ENCODE measurements at regions not wholly inside any gene's neighbourhood (a gene's known extent, or its start where the extent isn't known, plus 50 kb on each side); places are given as distances from the start of the nearest gene placed in this dataset.

GRCh38 chr3:176650478-176650877, 546.8 kb downstream of the TBL1XR1 start:
- Histone ChIP-seq H3K4me1 (ENCODE audit: insufficient read depth, low read length, poor library complexity, severe bottlenecking) (no peaks in the 10 kb centered on the region), H3K9me3 (ENCODE audit: low read depth, low read length, poor library complexity, severe bottlenecking) (no peaks in the 10 kb centered on the region), H3K27ac (ENCODE audit: low read depth, low read length, poor library complexity, severe bottlenecking) (no peak overlapping the region), H3K27me3 (replicated peaks; ENCODE audit: insufficient read depth, low read depth, low read length, poor library complexity) (no peaks in the 10 kb centered on the region), H3K4me3 (ENCODE audit: low read depth, low read length, poor library complexity, severe bottlenecking) (no peak overlapping the region), H3K36me3 (ENCODE audit: insufficient read depth, low read length, poor library complexity, severe bottlenecking) (no peaks in the 10 kb centered on the region)
- intact Hi-C loops (cut with micrococcal nuclease; ENCODE audit: unreplicated experiment) = no loop called here
- CTCF ChIA-PET = interaction anchor here (0.6 kb wide), 1 partner anchor 123 kb away, joined by 12 read pairs; no protein-coding TSS in a partner anchor
- TF ChIP-seq EZH2 (IDR thresholded peaks at IDR 0.05; ENCODE audit: borderline replicate concordance, low read depth, low read length, poor library complexity, severe bottlenecking) (no peak), CTCF (conservative IDR thresholded peaks at IDR 0.05; ENCODE audit: low read depth, low read length) (peak; percentile 42; the same call in 1 of the 2 replicates)
- no TSS peak for BruUV-seq (replicated peaks)
- POLR2A ChIA-PET (ENCODE audit: low non-redundant PET) = no interaction called here
- no peak for DNase-seq (ENCODE audit: low spot score)

- CTCF ChIA-PET = no interaction called here
- POLR2A ChIA-PET (ENCODE audit: low non-redundant PET) = no interaction called here
- no peaks in the 10 kb centered on the region for H3K4me1 ChIP-seq (ENCODE audit: insufficient read depth, low read length, poor library complexity, severe bottlenecking)
- intact Hi-C loops (cut with micrococcal nuclease; ENCODE audit: unreplicated experiment) = no loop called here
- no peak for TF ChIP-seq CTCF (conservative IDR thresholded peaks at IDR 0.05; ENCODE audit: low read depth, low read length)
- TF ChIP-seq EZH2 (IDR thresholded peaks at IDR 0.05; ENCODE audit: borderline replicate concordance, low read depth, low read length, poor library complexity, severe bottlenecking) = no peak
- no peaks in the 10 kb centered on the region for H3K27me3 ChIP-seq (replicated peaks; ENCODE audit: insufficient read depth, low read depth, low read length, poor library complexity)
- no TSS peak for BruUV-seq (replicated peaks)
- H3K27ac ChIP-seq (ENCODE audit: low read depth, low read length, poor library complexity, severe bottlenecking) = no peak overlapping the region
- no peaks in the 10 kb centered on the region for H3K36me3 ChIP-seq (ENCODE audit: insufficient read depth, low read length, poor library complexity, severe bottlenecking)
- H3K9me3 ChIP-seq (ENCODE audit: low read depth, low read length, poor library complexity, severe bottlenecking) = no peaks in the 10 kb centered on the region
- H3K4me3 ChIP-seq (ENCODE audit: low read depth, low read length, poor library complexity, severe bottlenecking) = no peak overlapping the region
- DNase-seq (ENCODE audit: low spot score) = no peak
Measured at GRCh38 chr3:176647987-176648386, 549.3 kb downstream of the TBL1XR1 start.

DNA sequence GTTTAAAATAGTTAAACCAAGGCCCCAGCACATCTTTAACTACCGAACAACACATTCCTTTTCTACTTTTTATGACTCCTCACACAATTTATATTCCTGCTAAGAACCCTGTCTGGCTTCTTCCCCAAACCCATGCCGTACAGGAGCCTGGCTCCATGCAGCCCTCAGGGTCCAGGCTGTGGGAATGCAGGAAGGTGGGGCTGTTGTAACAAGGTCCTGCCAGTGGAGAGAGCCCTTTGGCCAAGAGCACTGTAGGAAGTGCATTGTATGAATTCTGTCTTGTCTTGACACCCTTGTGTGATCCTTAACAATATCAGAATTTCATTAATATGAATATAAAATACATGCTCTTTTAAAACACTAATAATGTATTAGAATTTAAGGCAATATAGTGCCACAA, 563.8 kb downstream of the TBL1XR1 start:
- no peak for DNase-seq (ENCODE audit: low spot score)
- POLR2A ChIA-PET (ENCODE audit: low non-redundant PET) = no interaction called here

More for the DNA sequence above, 563.8 kb downstream of the TBL1XR1 start:
- intact Hi-C loops (cut with micrococcal nuclease; ENCODE audit: unreplicated experiment) = no loop called here
- CTCF ChIA-PET = no interaction called here
- Histone ChIP-seq H3K9me3 (ENCODE audit: low read depth, low read length, poor library complexity, severe bottlenecking) (no peaks in the 10 kb centered on the region), H3K36me3 (ENCODE audit: insufficient read depth, low read length, poor library complexity, severe bottlenecking) (no peaks in the 10 kb centered on the region), H3K27ac (ENCODE audit: low read depth, low read length, poor library complexity, severe bottlenecking) (no peak overlapping the region), H3K4me3 (ENCODE audit: low read depth, low read length, poor library complexity, severe bottlenecking) (no peak overlapping the region), H3K4me1 (ENCODE audit: insufficient read depth, low read length, poor library complexity, severe bottlenecking) (no peaks in the 10 kb centered on the region), H3K27me3 (replicated peaks; ENCODE audit: insufficient read depth, low read depth, low read length, poor library complexity) (no peaks in the 10 kb centered on the region)
- 0 out of 2 replicates have a peak, but pooled peaks have one; percentile 11 for TF ChIP-seq CTCF (conservative IDR thresholded peaks at IDR 0.05; ENCODE audit: low read depth, low read length)
- no peak for TF ChIP-seq EZH2 (IDR thresholded peaks at IDR 0.05; ENCODE audit: borderline replicate concordance, low read depth, low read length, poor library complexity, severe bottlenecking)
- no TSS peak for BruUV-seq (replicated peaks)
